ENCODE measurements at regions not wholly inside any gene's neighbourhood (a gene's known extent, or its start where the extent isn't known, plus 50 kb on each side); places are given as distances from the start of the nearest gene placed in this dataset.

DNA sequence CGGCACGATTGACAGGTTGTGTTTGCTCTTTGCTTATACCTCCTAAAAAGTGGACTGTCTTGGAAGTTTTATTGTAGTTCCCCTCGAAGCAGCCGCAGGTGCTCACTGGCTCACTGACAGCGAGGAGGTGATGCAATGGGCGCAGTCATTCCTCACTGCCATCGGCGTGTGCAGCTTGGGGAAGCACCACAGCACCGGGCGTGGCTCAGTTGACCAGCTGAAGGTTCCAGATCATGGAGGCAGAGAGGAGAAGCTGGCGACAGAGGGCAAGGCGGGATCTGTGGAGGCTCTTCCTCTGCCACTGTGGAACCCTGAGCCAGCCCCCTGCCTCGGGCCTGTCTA, 72.1 kb upstream of the TNRC6C start:
- TF ChIP-seq CTCF (tag by site-specific recombination; IDR thresholded peaks at IDR 0.05), result no peak
- no peak for TF ChIP-seq ZNF707 (tag by site-specific recombination; IDR thresholded peaks at IDR 0.05)
- TF ChIP-seq, protein P1, sequence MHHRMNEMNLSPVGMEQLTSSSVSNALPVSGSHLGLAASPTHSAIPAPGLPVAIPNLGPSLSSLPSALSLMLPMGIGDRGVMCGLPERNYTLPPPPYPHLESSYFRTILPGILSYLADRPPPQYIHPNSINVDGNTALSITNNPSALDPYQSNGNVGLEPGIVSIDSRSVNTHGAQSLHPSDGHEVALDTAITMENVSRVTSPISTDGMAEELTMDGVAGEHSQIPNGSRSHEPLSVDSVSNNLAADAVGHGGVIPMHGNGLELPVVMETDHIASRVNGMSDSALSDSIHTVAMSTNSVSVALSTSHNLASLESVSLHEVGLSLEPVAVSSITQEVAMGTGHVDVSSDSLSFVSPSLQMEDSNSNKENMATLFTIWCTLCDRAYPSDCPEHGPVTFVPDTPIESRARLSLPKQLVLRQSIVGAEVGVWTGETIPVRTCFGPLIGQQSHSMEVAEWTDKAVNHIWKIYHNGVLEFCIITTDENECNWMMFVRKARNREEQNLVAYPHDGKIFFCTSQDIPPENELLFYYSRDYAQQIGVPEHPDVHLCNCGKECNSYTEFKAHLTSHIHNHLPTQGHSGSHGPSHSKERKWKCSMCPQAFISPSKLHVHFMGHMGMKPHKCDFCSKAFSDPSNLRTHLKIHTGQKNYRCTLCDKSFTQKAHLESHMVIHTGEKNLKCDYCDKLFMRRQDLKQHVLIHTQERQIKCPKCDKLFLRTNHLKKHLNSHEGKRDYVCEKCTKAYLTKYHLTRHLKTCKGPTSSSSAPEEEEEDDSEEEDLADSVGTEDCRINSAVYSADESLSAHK (tag by site-specific recombination; IDR thresholded peaks at IDR 0.05), result no peak
- no peak for TF ChIP-seq ZBTB1 (tag by site-specific recombination; IDR thresholded peaks at IDR 0.05)
- TF ChIP-seq ZNF16 (tag by site-specific recombination; IDR thresholded peaks at IDR 0.05; ENCODE audit: low read depth), result no peak
- TF ChIP-seq ZNF24 (tag by site-specific recombination; IDR thresholded peaks at IDR 0.05), result no peak
- no peak for TF ChIP-seq ZNF302 (tag by site-specific recombination; IDR thresholded peaks at IDR 0.05; ENCODE audit: low read depth)
- TF ChIP-seq ZNF549 (tag by site-specific recombination; IDR thresholded peaks at IDR 0.05), result no peak
- no peak for TF ChIP-seq SP3 (tag by site-specific recombination; IDR thresholded peaks at IDR 0.05)
- no peak for TF ChIP-seq REST (tag by site-specific recombination; IDR thresholded peaks at IDR 0.05)
- TF ChIP-seq TSHZ1 (tag by site-specific recombination; IDR thresholded peaks at IDR 0.05; ENCODE audit: borderline replicate concordance), result no peak
